GM19467 (cell line): ENCODE measurements at regions not wholly inside any gene's neighbourhood (a gene's known extent, or its start where the extent isn't known, plus 50 kb on each side); places are given as distances from the start of the nearest gene placed in this dataset.

Source experiments
- ATAC-seq: cut with Tn5 transposase; IDR thresholded peaks from one replicate; pipeline ENCODE4 v1.9.1; 2021; ENCODE audit warnings: mild to moderate bottlenecking, moderate library complexity; ENCODE audit not compliant: unreplicated experiment

GRCh38 chr2:180743401-180743800 is 237.0 kb upstream of the UBE2E3 start:
- ATAC-seq: no peak

GRCh38 chr2:180742801-180743200 is 237.6 kb upstream of the UBE2E3 start:
- ATAC-seq: no peak

GRCh38 chr2:180739070-180739469 is 241.3 kb upstream of the UBE2E3 start:
- ATAC-seq: no peak

GRCh38 chr2:180735799-180736198 is 244.6 kb upstream of the UBE2E3 start:
- no peak for ATAC-seq

GRCh38 chr2:180734382-180734781 is 246.0 kb upstream of the UBE2E3 start:
- no peak for ATAC-seq

- no peak for ATAC-seq
Measured at GRCh38 chr2:180733330-180733729, 247.1 kb upstream of the UBE2E3 start.

GRCh38 chr2:180732337-180732736 is 248.1 kb upstream of the UBE2E3 start:
- no peak for ATAC-seq

- ATAC-seq: no peak
Measured at GRCh38 chr2:180730976-180731375, 249.4 kb upstream of the UBE2E3 start.

GRCh38 chr2:180728928-180729559 is 251.4 kb upstream of the UBE2E3 start:
- ATAC-seq: no peak

GRCh38 chr2:180723712-180724111 is 256.7 kb upstream of the UBE2E3 start:
- no peak for ATAC-seq

- ATAC-seq: no peak
Measured at GRCh38 chr2:180722551-180723239, 257.7 kb upstream of the UBE2E3 start.

GRCh38 chr2:180720829-180721228 is 259.6 kb upstream of the UBE2E3 start:
- no peak for ATAC-seq

- no peak for ATAC-seq
Measured at GRCh38 chr2:180717588-180717987, 262.8 kb upstream of the UBE2E3 start.

GRCh38 chr2:180716186-180717180 is 263.9 kb upstream of the UBE2E3 start:
- ATAC-seq: no peak

GRCh38 chr2:180715044-180715443 is 265.4 kb upstream of the UBE2E3 start:
- ATAC-seq: no peak

- no peak for ATAC-seq
Measured at GRCh38 chr2:180709392-180710145, 270.8 kb upstream of the UBE2E3 start.

GRCh38 chr2:180707884-180708205 is 272.6 kb upstream of the UBE2E3 start:
- no peak for ATAC-seq

- no peak for ATAC-seq
Measured at GRCh38 chr2:180707175-180707883, 273.1 kb upstream of the UBE2E3 start.

GRCh38 chr2:180706694-180707093 is 273.7 kb upstream of the UBE2E3 start:
- ATAC-seq: no peak

GRCh38 chr2:180705551-180705950 is 274.9 kb upstream of the UBE2E3 start:
- no peak for ATAC-seq
